SK-N-SH treated with all-trans-retinoic acid at 6 μM for 48 hours (cell line): ENCODE measurements at regions not wholly inside any gene's neighbourhood (a gene's known extent, or its start where the extent isn't known, plus 50 kb on each side); places are given as distances from the start of the nearest gene placed in this dataset.

Experiments
- BACH2 ChIP-seq: fragments of 250-450 bp; sonication (Bioruptor Pico); IDR thresholded peaks from 2 replicates; pipeline ENCODE4 v1.9.0; 2021; ENCODE audit warnings: mild to moderate bottlenecking, borderline replicate concordance
- CREB5 ChIP-seq: fragments of 250-450 bp; sonication (Bioruptor Pico); IDR thresholded peaks from 2 replicates; pipeline ENCODE4 v1.5.1; 2020; ENCODE audit warnings: low read depth, mild to moderate bottlenecking, moderate library complexity
- GLIS3 ChIP-seq: fragments of 250-450 bp; sonication (Bioruptor Pico); IDR thresholded peaks from 2 replicates; pipeline ENCODE4 v1.5.0; 2020; ENCODE audit warnings: mild to moderate bottlenecking, moderate library complexity
- PPARA ChIP-seq: fragments of 250-450 bp; sonication (Bioruptor Pico); IDR thresholded peaks from 2 replicates; pipeline ENCODE4 v1.5.0; 2020; ENCODE audit warnings: mild to moderate bottlenecking, borderline replicate concordance
- RARB ChIP-seq: fragments of 250-450 bp; sonication (Bioruptor Pico); IDR thresholded peaks from 2 replicates; pipeline ENCODE4 v1.8.0; 2021; ENCODE audit warnings: mild to moderate bottlenecking, moderate library complexity
- TOX ChIP-seq: fragments of 250-450 bp; sonication (Bioruptor Pico); IDR thresholded peaks from 2 replicates; pipeline ENCODE4 v1.8.0; 2021; ENCODE audit warnings: mild to moderate bottlenecking, moderate library complexity, borderline replicate concordance
- TSHZ2 ChIP-seq: fragments of 250-450 bp; sonication (Bioruptor Pico); IDR thresholded peaks from 2 replicates; pipeline ENCODE4 v1.5.0; 2020; ENCODE audit warnings: mild to moderate bottlenecking, moderate library complexity
- ZC3H10 ChIP-seq: fragments of 250-450 bp; sonication (Bioruptor Pico); IDR thresholded peaks from 2 replicates; pipeline ENCODE4 v1.5.1; 2021; ENCODE audit warnings: mild to moderate bottlenecking, moderate library complexity
- ZFP30 ChIP-seq: fragments of 450-650 bp; formaldehyde crosslinking; IDR thresholded peaks from 2 replicates; pipeline ENCODE4 v1.5.0; 2022; ENCODE audit warnings: mild to moderate bottlenecking, moderate library complexity
- ZNF8 ChIP-seq: fragments of 450-650 bp; formaldehyde crosslinking; IDR thresholded peaks from 2 replicates; pipeline ENCODE4 v1.5.0; 2020; ENCODE audit warnings: mild to moderate bottlenecking, moderate library complexity
- TF ChIP-seq, protein P1 (sequence below): fragments of 250-450 bp; sonication (Bioruptor Pico); IDR thresholded peaks from 2 replicates; pipeline ENCODE4 v1.8.0; 2020; ENCODE audit warnings: mild to moderate bottlenecking, moderate library complexity, borderline replicate concordance

DNA sequence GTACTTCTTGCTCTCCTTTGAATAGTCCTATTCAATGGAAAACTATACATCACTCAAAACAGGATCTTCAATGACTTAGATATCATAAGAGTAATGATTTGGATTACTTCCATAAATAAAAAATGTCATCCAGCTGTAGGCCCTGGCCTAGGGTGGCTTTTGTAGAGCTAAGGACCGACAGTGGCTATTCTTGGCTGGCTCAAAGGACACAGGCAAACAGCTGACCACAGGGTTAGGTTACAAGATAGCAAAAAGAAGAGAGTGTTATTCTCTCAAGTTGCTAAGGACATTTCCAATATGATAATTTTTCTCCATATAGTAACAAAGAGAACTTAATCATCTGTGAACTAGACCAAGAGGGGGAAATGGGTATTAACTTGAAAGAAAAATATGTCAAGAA lies 495.1 kb downstream of the PLPP3 start:
- TF ChIP-seq TOX (no peak), CREB5 (CRISPR knock-in tag) (no peak), PPARA (CRISPR knock-in tag) (no peak), BACH2 (CRISPR knock-in tag) (no peak), TSHZ2 (CRISPR knock-in tag) (no peak), ZFP30 (CRISPR knock-in tag) (no peak), RARB (no peak), GLIS3 (CRISPR knock-in tag) (no peak), ZC3H10 (CRISPR knock-in tag) (no peak), ZNF8 (no peak)
- TF ChIP-seq, protein P1, sequence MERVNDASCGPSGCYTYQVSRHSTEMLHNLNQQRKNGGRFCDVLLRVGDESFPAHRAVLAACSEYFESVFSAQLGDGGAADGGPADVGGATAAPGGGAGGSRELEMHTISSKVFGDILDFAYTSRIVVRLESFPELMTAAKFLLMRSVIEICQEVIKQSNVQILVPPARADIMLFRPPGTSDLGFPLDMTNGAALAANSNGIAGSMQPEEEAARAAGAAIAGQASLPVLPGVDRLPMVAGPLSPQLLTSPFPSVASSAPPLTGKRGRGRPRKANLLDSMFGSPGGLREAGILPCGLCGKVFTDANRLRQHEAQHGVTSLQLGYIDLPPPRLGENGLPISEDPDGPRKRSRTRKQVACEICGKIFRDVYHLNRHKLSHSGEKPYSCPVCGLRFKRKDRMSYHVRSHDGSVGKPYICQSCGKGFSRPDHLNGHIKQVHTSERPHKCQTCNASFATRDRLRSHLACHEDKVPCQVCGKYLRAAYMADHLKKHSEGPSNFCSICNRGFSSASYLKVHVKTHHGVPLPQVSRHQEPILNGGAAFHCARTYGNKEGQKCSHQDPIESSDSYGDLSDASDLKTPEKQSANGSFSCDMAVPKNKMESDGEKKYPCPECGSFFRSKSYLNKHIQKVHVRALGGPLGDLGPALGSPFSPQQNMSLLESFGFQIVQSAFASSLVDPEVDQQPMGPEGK = no peak
